PC-3 (cell line): ENCODE measurements at regions not wholly inside any gene's neighbourhood (a gene's known extent, or its start where the extent isn't known, plus 50 kb on each side); places are given as distances from the start of the nearest gene placed in this dataset.

Source experiments
- ATAC-seq: fragments of 200-7000 bp; cut with Tn5 transposase; 2 replicates; pipeline ENCODE4 v1.9.1; 2020; ENCODE audit warnings: mild to moderate bottlenecking, moderate library complexity
- BruUV-seq: library from RNA; stranded (reverse); fragments of 400-500 nt; replicated peaks from 2 replicates; lab custom pipeline; 2021; lab: Mats Ljungman, UMichigan
- CTCF ChIA-PET: fragments of 300-600 bp; sonication (Branson Sonifier 250); formaldehyde crosslinking; loops from one replicate; lab custom pipeline; 2022; ENCODE audit warnings: antibody characterized with exemption; lab: Charles Lee
- POLR2A ChIA-PET: fragments of 300-600 bp; sonication (Branson Sonifier 250); formaldehyde crosslinking; loops from one replicate; lab custom pipeline; 2022; ENCODE audit warnings: antibody characterized with exemption; ENCODE audit not compliant: unreplicated experiment; lab: Charles Lee
- DNase-seq: peaks from one replicate; pipeline ENCODE4 v3.0.0-alpha.2; 2015
- H2AFZ ChIP-seq: fragments of 300-600 bp; sonication (generic); 2 replicates; pipeline ENCODE4 v1.6.0; 2016; ENCODE audit warnings: antibody characterized with exemption, low read length
- H3F3A ChIP-seq: fragments of 300-600 bp; sonication (generic); one replicate; pipeline ENCODE4 v1.6.0; 2017; ENCODE audit warnings: antibody characterized with exemption, low read length, control low read depth, mild to moderate bottlenecking; ENCODE audit not compliant: unreplicated experiment
- H3K27ac ChIP-seq: fragments of 300-600 bp; sonication (generic); 2 replicates; pipeline ENCODE4 v1.5.1; 2016; ENCODE audit warnings: mild to moderate bottlenecking, low read length
- H3K27me3 ChIP-seq: fragments of 300-600 bp; sonication (generic); 2 replicates; pipeline ENCODE4 v1.6.1; 2016; ENCODE audit warnings: low read length, mixed read lengths
- H3K36me3 ChIP-seq: fragments of 300-600 bp; sonication (generic); 2 replicates; pipeline ENCODE4 v1.6.1; 2016; ENCODE audit warnings: low read depth, mixed run types, low read length, mixed read lengths
- H3K4me1 ChIP-seq: fragments of 300-600 bp; sonication (generic); 2 replicates; pipeline ENCODE4 v1.5.1; 2016; ENCODE audit warnings: low read length; ENCODE audit not compliant: insufficient read depth
- H3K4me2 ChIP-seq: fragments of 300-600 bp; sonication (generic); 2 replicates; pipeline ENCODE4 v1.6.0; 2016; ENCODE audit warnings: low read length
- H3K4me3 ChIP-seq: fragments of 300-600 bp; sonication (generic); 2 replicates; pipeline ENCODE4 v1.5.1; 2016; ENCODE audit warnings: mild to moderate bottlenecking, low read length, mixed read lengths
- H3K79me2 ChIP-seq: fragments of 300-600 bp; sonication (generic); 2 replicates; pipeline ENCODE4 v1.6.1; 2017; ENCODE audit warnings: low read length, mixed read lengths
- H3K9ac ChIP-seq: fragments of 300-600 bp; sonication (generic); 2 replicates; pipeline ENCODE4 v1.6.0; 2016; ENCODE audit warnings: mild to moderate bottlenecking, low read length
- H3K9me2 ChIP-seq: fragments of 300-600 bp; sonication (generic); replicated peaks from 2 replicates; pipeline ENCODE4 v1.6.1; 2016; ENCODE audit warnings: mixed run types, low read length, mixed read lengths
- H3K9me3 ChIP-seq: fragments of 300-600 bp; sonication (generic); 2 replicates; pipeline ENCODE4 v1.6.1; 2016; ENCODE audit warnings: low read length, mixed read lengths
- H4K20me1 ChIP-seq: fragments of 300-600 bp; sonication (generic); 2 replicates; pipeline ENCODE4 v1.6.1; 2016; ENCODE audit warnings: low read length, mixed read lengths
- EZH2 ChIP-seq: fragments of 300-600 bp; sonication (generic); IDR thresholded peaks from one replicate; pipeline ENCODE4 v1.6.1; 2017; ENCODE audit warnings: antibody characterized with exemption, mild to moderate bottlenecking, low read length; ENCODE audit not compliant: unreplicated experiment
- EZH2phosphoT487 ChIP-seq: fragments of 300-600 bp; sonication (generic); IDR thresholded peaks from 2 replicates; pipeline ENCODE4 v1.6.1; 2018; ENCODE audit warnings: mild to moderate bottlenecking, antibody characterized with exemption, low read length, borderline replicate concordance
- intact Hi-C: fragments of 100-400 bp; cut with micrococcal nuclease; formaldehyde crosslinking; loops from 2 replicates; pipeline ENCODE4 v1.9.0; 2023
- TF ChIP-seq, protein P1 (sequence below): fragments of 300-600 bp; sonication (generic); conservative IDR thresholded peaks from 2 replicates; pipeline ENCODE4 v1.5.1; 2017; ENCODE audit warnings: antibody characterized with exemption, low read depth, mild to moderate bottlenecking, low read length

DNA sequence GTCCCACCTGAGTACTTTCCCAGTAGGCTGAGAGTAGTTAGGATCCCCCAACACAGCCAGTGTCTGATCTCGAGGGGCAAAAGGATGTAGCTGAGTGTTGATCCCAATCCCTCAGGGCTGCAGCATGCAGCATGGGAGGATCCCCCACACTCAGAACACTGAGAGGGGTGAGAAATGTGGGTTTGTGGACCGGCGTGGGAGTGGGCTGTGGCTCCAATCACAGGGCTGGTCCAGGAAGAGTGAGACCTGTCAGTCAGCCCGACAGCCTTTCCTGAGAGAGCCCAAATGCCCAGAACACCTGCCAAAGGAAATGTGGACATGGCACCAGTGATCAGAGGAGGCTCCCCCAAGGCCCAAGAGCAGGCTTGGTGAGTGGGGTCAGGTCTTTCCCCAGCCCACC is 228.3 kb upstream of the MGAT4C start:
- no peak overlapping the region for H3K4me3 ChIP-seq
- H3K4me1 ChIP-seq, result no peaks in the 10 kb centered on the region
- no peak overlapping the region for H3K4me2 ChIP-seq
- no peak for DNase-seq
- H3K36me3 ChIP-seq, result no peaks in the 10 kb centered on the region
- no peak for ATAC-seq
- no peaks in the 10 kb centered on the region for H4K20me1 ChIP-seq
- no peaks in the 10 kb centered on the region for H3F3A ChIP-seq
- intact Hi-C loops, result no loop called here
- no peak overlapping the region for H2AFZ ChIP-seq
- no peak overlapping the region for H3K27ac ChIP-seq
- no peaks in the 10 kb centered on the region for H3K9me3 ChIP-seq
- H3K9me2 ChIP-seq, result no peaks in the 10 kb centered on the region
- no peak overlapping the region for H3K9ac ChIP-seq
- BruUV-seq, result no TSS peak
- CTCF ChIA-PET, result no interaction called here
- no peaks in the 10 kb centered on the region for H3K27me3 ChIP-seq
- TF ChIP-seq, protein P1, sequence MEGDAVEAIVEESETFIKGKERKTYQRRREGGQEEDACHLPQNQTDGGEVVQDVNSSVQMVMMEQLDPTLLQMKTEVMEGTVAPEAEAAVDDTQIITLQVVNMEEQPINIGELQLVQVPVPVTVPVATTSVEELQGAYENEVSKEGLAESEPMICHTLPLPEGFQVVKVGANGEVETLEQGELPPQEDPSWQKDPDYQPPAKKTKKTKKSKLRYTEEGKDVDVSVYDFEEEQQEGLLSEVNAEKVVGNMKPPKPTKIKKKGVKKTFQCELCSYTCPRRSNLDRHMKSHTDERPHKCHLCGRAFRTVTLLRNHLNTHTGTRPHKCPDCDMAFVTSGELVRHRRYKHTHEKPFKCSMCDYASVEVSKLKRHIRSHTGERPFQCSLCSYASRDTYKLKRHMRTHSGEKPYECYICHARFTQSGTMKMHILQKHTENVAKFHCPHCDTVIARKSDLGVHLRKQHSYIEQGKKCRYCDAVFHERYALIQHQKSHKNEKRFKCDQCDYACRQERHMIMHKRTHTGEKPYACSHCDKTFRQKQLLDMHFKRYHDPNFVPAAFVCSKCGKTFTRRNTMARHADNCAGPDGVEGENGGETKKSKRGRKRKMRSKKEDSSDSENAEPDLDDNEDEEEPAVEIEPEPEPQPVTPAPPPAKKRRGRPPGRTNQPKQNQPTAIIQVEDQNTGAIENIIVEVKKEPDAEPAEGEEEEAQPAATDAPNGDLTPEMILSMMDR, result no peak
- TF ChIP-seq EZH2 (no peak), EZH2phosphoT487 (no peak)
- H3K79me2 ChIP-seq, result no peaks in the 10 kb centered on the region
- POLR2A ChIA-PET, result no interaction called here

DNA sequence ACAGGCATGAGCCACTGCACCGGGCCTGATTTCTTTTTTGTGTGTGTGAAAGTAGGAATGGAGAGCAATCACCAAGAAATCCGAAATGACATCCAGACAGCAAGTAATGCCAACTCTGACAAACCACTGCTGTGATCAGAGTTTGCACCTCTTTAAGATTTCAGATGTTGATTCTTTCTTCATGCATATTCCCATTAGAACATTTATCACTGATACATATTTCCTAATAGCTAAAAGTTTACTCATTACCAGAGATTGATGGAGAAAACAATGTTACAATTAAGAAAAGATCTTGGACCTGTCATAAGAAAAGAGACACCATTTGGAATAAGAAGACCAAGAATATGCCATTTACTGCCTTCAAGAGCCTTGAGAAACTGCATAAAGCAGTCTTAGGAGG is 217.0 kb upstream of the MGAT4C start:
- ChIA-PET CTCF (no interaction called here), POLR2A (no interaction called here)
- intact Hi-C loops, result no loop called here
- Histone ChIP-seq H3K27me3 (no peaks in the 10 kb centered on the region), H3K4me2 (no peak overlapping the region), H3F3A (no peaks in the 10 kb centered on the region), H3K4me3 (no peak overlapping the region), H3K36me3 (no peaks in the 10 kb centered on the region), H4K20me1 (no peaks in the 10 kb centered on the region), H2AFZ (no peak overlapping the region), H3K27ac (no peak overlapping the region), H3K9me2 (no peaks in the 10 kb centered on the region), H3K9me3 (no peaks in the 10 kb centered on the region), H3K4me1 (no peaks in the 10 kb centered on the region), H3K9ac (no peak overlapping the region), H3K79me2 (no peaks in the 10 kb centered on the region)
- ATAC-seq (no peak), DNase-seq (no peak)
- no TSS peak for BruUV-seq
- TF ChIP-seq, protein P1, result no peak
- TF ChIP-seq EZH2phosphoT487 (no peak), EZH2 (no peak)

DNA sequence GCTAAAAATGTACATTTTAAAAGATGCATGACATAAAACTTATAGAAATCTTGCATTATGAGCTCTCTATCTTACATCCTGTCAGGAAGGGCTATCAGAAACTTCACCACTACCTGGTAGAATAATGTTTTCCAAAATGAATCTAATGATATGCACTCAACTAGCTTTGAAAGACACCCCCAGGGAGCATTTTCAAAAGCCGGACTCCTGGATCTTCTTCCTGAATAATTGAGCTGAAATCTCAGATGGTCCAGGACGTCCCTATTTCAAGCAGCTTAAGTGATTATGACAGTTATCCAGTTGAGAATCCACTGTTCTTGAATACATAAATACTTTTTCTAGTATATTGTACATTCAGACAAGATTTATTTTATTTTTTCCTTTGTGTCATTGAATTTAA is 200.6 kb upstream of the MGAT4C start:
- Histone ChIP-seq H3K9ac (no peak overlapping the region), H3K4me2 (no peak overlapping the region), H3K79me2 (no peaks in the 10 kb centered on the region), H4K20me1 (no peaks in the 10 kb centered on the region), H3K9me3 (no peaks in the 10 kb centered on the region), H3K9me2 (no peaks in the 10 kb centered on the region), H2AFZ (no peak overlapping the region), H3K27ac (no peak overlapping the region), H3K27me3 (no peaks in the 10 kb centered on the region), H3K36me3 (no peaks in the 10 kb centered on the region), H3K4me1 (peaks cover 10% of the 10 kb centered on the region; the same call in 1 of the 2 replicates), H3F3A (no peaks in the 10 kb centered on the region), H3K4me3 (no peak overlapping the region)
- CTCF ChIA-PET, result interaction anchor here (0.6 kb wide), 1 partner anchor 501 kb away, joined by 3 read pairs; no protein-coding TSS in a partner anchor
- intact Hi-C loops, result no loop called here
- TF ChIP-seq, protein P1, result no peak
- no peak for TF ChIP-seq EZH2phosphoT487
- DNase-seq (no peak), ATAC-seq (no peak)
- BruUV-seq, result no TSS peak
- POLR2A ChIA-PET, result no interaction called here
